AG04450 (cell line): ENCODE measurements at regions not wholly inside any gene's neighbourhood (a gene's known extent, or its start where the extent isn't known, plus 50 kb on each side); places are given as distances from the start of the nearest gene placed in this dataset.
"Not testable (repeated sequence)": the region's sequence is repeated elsewhere in the genome, so short reads cannot be mapped to it uniquely, and the experiment has no call there.

Source experiments
- CTCF ChIA-PET: fragments of 300-600, 350-600 bp; formaldehyde crosslinking; extraction: SDS; loops from one replicate; lab custom pipeline; 2022; ENCODE audit warnings: antibody characterized with exemption, inconsistent platforms; lab: Charles Lee
- POLR2A ChIA-PET: fragments of 350-600 bp; formaldehyde crosslinking; extraction: SDS; loops from one replicate; lab custom pipeline; 2021; ENCODE audit warnings: antibody characterized with exemption, inconsistent platforms; lab: Yijun Ruan, JAX
- DNase-seq: peaks from one replicate; pipeline ENCODE4 v3.0.0-alpha.2; 2011; ENCODE audit warnings: low read depth, low spot score
- H3K27ac ChIP-seq: one replicate; pipeline ENCODE4 v1.5.1; 2012; ENCODE audit warnings: low read depth, low read length, control low read depth
- H3K27me3 ChIP-seq: one replicate; pipeline ENCODE4 v1.6.0; 2012; ENCODE audit warnings: low read length; ENCODE audit not compliant: control insufficient read depth, insufficient read depth
- H3K4me3 ChIP-seq: 2 replicates; pipeline ENCODE4 v1.5.1; 2011; ENCODE audit warnings: mild to moderate bottlenecking, low read depth, low read length, control low read depth
- H3K9me3 ChIP-seq: 2 replicates; pipeline ENCODE4 v1.5.1; 2012; ENCODE audit warnings: low read length; ENCODE audit not compliant: control insufficient read depth, insufficient read depth
- CTCF ChIP-seq: IDR thresholded peaks from 2 replicates; pipeline ENCODE4 v1.5.1; 2011; ENCODE audit warnings: low read depth, low read length, control low read depth, inconsistent platforms

- ChIA-PET POLR2A (no interaction called here), CTCF (no interaction called here)
- Histone ChIP-seq H3K27me3 (no peaks in the 10 kb centered on the region), H3K4me3 (no peak overlapping the region), H3K9me3 (no peaks in the 10 kb centered on the region), H3K27ac (no peak overlapping the region)
- no peak for TF ChIP-seq CTCF
- DNase-seq, result no peak
These were observed 765.4 kb upstream of the ANO3 start for GRCh38 chr11:25566298-25567200.

- Histone ChIP-seq H3K9me3 (no peaks in the 10 kb centered on the region), H3K27ac (no peak overlapping the region), H3K4me3 (no peak overlapping the region), H3K27me3 (no peaks in the 10 kb centered on the region)
- ChIA-PET CTCF (no interaction called here), POLR2A (no interaction called here)
- no peak for TF ChIP-seq CTCF
- DNase-seq, result no peak
These were observed 755.6 kb upstream of the ANO3 start for GRCh38 chr11:25576320-25576719.

GRCh38 chr11:25579554-25579953 is 752.4 kb upstream of the ANO3 start:
- POLR2A ChIA-PET, DNase-seq, H3K27me3 ChIP-seq, H3K27ac ChIP-seq, CTCF ChIA-PET, H3K9me3 ChIP-seq, H3K4me3 ChIP-seq: not testable (repeated sequence)

GRCh38 chr11:25583596-25583995 is 748.3 kb upstream of the ANO3 start:
- ChIA-PET POLR2A (no interaction called here), CTCF (no interaction called here)
- no peak for DNase-seq
- no peak for TF ChIP-seq CTCF
- Histone ChIP-seq H3K27me3 (no peaks in the 10 kb centered on the region), H3K9me3 (no peaks in the 10 kb centered on the region), H3K27ac (no peak overlapping the region), H3K4me3 (no peak overlapping the region)

GRCh38 chr11:25587496-25587895 is 744.4 kb upstream of the ANO3 start:
- TF ChIP-seq CTCF, result no peak
- Histone ChIP-seq H3K27ac (no peak overlapping the region), H3K9me3 (no peaks in the 10 kb centered on the region), H3K4me3 (no peak overlapping the region), H3K27me3 (no peaks in the 10 kb centered on the region)
- no peak for DNase-seq
- POLR2A ChIA-PET, result no interaction called here
- CTCF ChIA-PET, result no interaction called here
